ENCODE measurements at regions not wholly inside any gene's neighbourhood (a gene's known extent, or its start where the extent isn't known, plus 50 kb on each side); places are given as distances from the start of the nearest gene placed in this dataset.

DNA sequence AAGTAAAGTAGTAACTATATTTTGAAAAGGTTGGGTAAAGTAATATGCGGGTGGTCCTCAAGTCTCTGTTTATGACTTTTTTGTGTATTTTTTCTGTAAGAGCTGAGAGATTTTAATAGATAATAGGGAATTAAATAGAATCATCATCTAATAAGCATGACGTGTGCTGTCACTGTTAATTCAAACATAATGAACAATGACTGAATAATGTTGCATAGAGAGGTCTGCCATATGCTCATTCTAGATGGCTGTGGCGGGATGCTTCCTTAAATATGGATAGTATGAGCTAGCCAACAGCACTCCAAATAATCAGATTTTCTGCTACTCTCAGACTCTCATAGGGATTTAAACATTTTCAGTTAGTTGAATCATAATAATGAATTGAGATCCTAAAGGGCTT, 302.8 kb upstream of the RBMS3 start:
- TF ChIP-seq, protein P1, sequence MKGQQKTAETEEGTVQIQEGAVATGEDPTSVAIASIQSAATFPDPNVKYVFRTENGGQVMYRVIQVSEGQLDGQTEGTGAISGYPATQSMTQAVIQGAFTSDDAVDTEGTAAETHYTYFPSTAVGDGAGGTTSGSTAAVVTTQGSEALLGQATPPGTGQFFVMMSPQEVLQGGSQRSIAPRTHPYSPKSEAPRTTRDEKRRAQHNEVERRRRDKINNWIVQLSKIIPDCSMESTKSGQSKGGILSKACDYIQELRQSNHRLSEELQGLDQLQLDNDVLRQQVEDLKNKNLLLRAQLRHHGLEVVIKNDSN (IDR thresholded peaks at IDR 0.05): no peak
- TF ChIP-seq CREB1 (IDR thresholded peaks at IDR 0.05; ENCODE audit: low read depth) (no peak), YY1 (IDR thresholded peaks at IDR 0.05; ENCODE audit: low read depth) (no peak), TEAD4 (IDR thresholded peaks at IDR 0.05) (no peak), CEBPB (IDR thresholded peaks at IDR 0.05) (no peak), FOXM1 (IDR thresholded peaks at IDR 0.05; ENCODE audit: borderline replicate concordance, low read depth) (no peak), EP300 (IDR thresholded peaks at IDR 0.05; ENCODE audit: borderline replicate concordance) (no peak), NFIC (IDR thresholded peaks at IDR 0.05) (no peak), ZBTB7A (IDR thresholded peaks at IDR 0.05; ENCODE audit: low read depth) (no peak), TAF1 (IDR thresholded peaks at IDR 0.05; ENCODE audit: low read depth) (no peak), TCF12 (IDR thresholded peaks at IDR 0.05; ENCODE audit: low read depth) (no peak), RAD21 (IDR thresholded peaks at IDR 0.05; ENCODE audit: low read depth) (no peak), EGR1 (IDR thresholded peaks at IDR 0.05) (no peak)
- TF ChIP-seq, protein P2, sequence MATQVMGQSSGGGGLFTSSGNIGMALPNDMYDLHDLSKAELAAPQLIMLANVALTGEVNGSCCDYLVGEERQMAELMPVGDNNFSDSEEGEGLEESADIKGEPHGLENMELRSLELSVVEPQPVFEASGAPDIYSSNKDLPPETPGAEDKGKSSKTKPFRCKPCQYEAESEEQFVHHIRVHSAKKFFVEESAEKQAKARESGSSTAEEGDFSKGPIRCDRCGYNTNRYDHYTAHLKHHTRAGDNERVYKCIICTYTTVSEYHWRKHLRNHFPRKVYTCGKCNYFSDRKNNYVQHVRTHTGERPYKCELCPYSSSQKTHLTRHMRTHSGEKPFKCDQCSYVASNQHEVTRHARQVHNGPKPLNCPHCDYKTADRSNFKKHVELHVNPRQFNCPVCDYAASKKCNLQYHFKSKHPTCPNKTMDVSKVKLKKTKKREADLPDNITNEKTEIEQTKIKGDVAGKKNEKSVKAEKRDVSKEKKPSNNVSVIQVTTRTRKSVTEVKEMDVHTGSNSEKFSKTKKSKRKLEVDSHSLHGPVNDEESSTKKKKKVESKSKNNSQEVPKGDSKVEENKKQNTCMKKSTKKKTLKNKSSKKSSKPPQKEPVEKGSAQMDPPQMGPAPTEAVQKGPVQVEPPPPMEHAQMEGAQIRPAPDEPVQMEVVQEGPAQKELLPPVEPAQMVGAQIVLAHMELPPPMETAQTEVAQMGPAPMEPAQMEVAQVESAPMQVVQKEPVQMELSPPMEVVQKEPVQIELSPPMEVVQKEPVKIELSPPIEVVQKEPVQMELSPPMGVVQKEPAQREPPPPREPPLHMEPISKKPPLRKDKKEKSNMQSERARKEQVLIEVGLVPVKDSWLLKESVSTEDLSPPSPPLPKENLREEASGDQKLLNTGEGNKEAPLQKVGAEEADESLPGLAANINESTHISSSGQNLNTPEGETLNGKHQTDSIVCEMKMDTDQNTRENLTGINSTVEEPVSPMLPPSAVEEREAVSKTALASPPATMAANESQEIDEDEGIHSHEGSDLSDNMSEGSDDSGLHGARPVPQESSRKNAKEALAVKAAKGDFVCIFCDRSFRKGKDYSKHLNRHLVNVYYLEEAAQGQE (IDR thresholded peaks at IDR 0.05; ENCODE audit: low read depth): no peak
- TF ChIP-seq, protein P3, sequence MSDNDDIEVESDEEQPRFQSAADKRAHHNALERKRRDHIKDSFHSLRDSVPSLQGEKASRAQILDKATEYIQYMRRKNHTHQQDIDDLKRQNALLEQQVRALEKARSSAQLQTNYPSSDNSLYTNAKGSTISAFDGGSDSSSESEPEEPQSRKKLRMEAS (IDR thresholded peaks at IDR 0.05): no peak

DNA sequence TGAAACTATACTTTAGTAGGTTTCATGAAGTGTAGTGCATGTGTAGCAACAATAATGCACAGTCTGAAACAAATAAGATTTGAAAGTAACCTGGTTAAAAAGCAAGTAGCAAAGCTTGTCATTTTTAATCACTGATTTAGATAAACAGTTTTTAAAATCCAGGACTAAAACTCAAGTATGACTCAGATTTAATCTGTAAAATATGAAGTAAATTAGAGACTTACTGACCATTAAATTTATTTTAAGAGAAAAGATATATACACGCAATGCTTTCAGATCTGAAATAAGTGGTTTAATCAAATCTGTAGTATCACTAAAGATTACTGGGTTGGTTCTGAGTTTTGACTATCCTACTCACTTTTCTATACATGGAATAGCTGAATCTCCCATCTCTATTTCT, 300.7 kb upstream of the RBMS3 start:
- TF ChIP-seq EP300 (IDR thresholded peaks at IDR 0.05; ENCODE audit: borderline replicate concordance) (no peak), CEBPB (IDR thresholded peaks at IDR 0.05) (no peak), RAD21 (IDR thresholded peaks at IDR 0.05; ENCODE audit: low read depth) (no peak), TEAD4 (IDR thresholded peaks at IDR 0.05) (no peak), YY1 (IDR thresholded peaks at IDR 0.05; ENCODE audit: low read depth) (no peak), FOXM1 (IDR thresholded peaks at IDR 0.05; ENCODE audit: borderline replicate concordance, low read depth) (no peak), NFIC (IDR thresholded peaks at IDR 0.05) (no peak), ZBTB7A (IDR thresholded peaks at IDR 0.05; ENCODE audit: low read depth) (no peak), TAF1 (IDR thresholded peaks at IDR 0.05; ENCODE audit: low read depth) (no peak), TCF12 (IDR thresholded peaks at IDR 0.05; ENCODE audit: low read depth) (no peak), CREB1 (IDR thresholded peaks at IDR 0.05; ENCODE audit: low read depth) (no peak), EGR1 (IDR thresholded peaks at IDR 0.05) (no peak)
- TF ChIP-seq, protein P3 (IDR thresholded peaks at IDR 0.05): no peak
- TF ChIP-seq, protein P1 (IDR thresholded peaks at IDR 0.05): no peak
- TF ChIP-seq, protein P2 (IDR thresholded peaks at IDR 0.05; ENCODE audit: low read depth): no peak

DNA sequence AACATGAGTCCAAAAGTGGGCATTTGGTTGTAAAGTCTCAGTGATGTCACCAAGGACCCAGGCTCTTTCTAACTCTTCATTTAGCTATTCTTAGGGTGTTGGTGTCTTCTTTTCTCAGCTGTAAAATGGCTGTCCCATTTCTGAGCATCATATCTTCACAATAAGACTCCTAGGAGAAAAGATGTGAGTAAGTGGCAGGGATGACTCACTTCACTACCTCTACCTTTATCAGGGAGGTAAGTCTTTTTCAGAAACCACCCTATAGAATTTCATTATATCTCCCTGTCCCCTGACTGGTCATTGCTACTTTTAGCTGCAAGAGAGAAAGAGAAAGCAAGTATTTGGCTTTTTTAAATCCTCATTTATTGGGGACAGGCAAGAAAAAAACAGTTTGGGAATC, 300.2 kb upstream of the RBMS3 start:
- no peak for TF ChIP-seq TEAD4 (IDR thresholded peaks at IDR 0.05)
- no peak for TF ChIP-seq NFIC (IDR thresholded peaks at IDR 0.05)
- TF ChIP-seq, protein P3 (IDR thresholded peaks at IDR 0.05): no peak
- no peak for TF ChIP-seq CREB1 (IDR thresholded peaks at IDR 0.05; ENCODE audit: low read depth)
- TF ChIP-seq EGR1 (IDR thresholded peaks at IDR 0.05): no peak
- no peak for TF ChIP-seq YY1 (IDR thresholded peaks at IDR 0.05; ENCODE audit: low read depth)

DNA sequence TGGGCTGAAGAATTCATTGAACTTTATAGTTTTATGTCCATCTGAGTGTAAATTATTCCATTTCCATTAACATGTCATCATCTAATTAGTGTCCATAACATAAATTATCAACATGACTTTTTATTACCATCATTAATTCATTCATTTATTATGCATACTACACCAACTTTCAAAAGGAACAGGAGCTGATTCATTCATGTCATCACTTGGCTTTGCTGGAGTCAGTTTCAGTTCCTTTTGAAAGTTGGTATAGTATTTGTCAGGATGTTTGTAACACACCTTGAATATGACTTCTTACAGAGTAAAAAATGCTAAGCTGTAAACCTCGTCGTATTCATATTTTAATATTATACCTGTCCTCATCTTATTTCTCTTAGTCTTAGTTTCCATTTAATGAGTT, 298.0 kb upstream of the RBMS3 start:
- TF ChIP-seq, protein P2 (IDR thresholded peaks at IDR 0.05; ENCODE audit: low read depth): no peak
- TF ChIP-seq TEAD4 (IDR thresholded peaks at IDR 0.05) (no peak), NFIC (IDR thresholded peaks at IDR 0.05) (no peak), TAF1 (IDR thresholded peaks at IDR 0.05; ENCODE audit: low read depth) (no peak), EP300 (IDR thresholded peaks at IDR 0.05; ENCODE audit: borderline replicate concordance) (no peak), RAD21 (IDR thresholded peaks at IDR 0.05; ENCODE audit: low read depth) (no peak), TCF12 (IDR thresholded peaks at IDR 0.05; ENCODE audit: low read depth) (no peak), FOXM1 (IDR thresholded peaks at IDR 0.05; ENCODE audit: borderline replicate concordance, low read depth) (no peak), CEBPB (IDR thresholded peaks at IDR 0.05) (no peak), ZBTB7A (IDR thresholded peaks at IDR 0.05; ENCODE audit: low read depth) (no peak), CREB1 (IDR thresholded peaks at IDR 0.05; ENCODE audit: low read depth) (no peak), YY1 (IDR thresholded peaks at IDR 0.05; ENCODE audit: low read depth) (no peak), EGR1 (IDR thresholded peaks at IDR 0.05) (no peak)
- TF ChIP-seq, protein P3 (IDR thresholded peaks at IDR 0.05): no peak
- TF ChIP-seq, protein P1 (IDR thresholded peaks at IDR 0.05): no peak
